Thoracic aorta (tissue), 2 donors: ENCODE measurements at regions not wholly inside any gene's neighbourhood (a gene's known extent, or its start where the extent isn't known, plus 50 kb on each side); places are given as distances from the start of the nearest gene placed in this dataset.

ENCODE experiments used
- ATAC-seq: fragments of 150-250 bp; one replicate; pipeline ENCODE4 v1.8.0; 2017; ENCODE audit warnings: low read depth; ENCODE audit not compliant: insufficient number of reproducible peaks, low FRiP score
- DNase-seq: peaks from one replicate; pipeline ENCODE4 v3.0.0-alpha.2; 2020; ENCODE audit warnings: low spot score
- H3K27ac ChIP-seq, 2 donors: fragments of 200-600 bp; sonication (generic); 1 replicate in 1 of 2; 2 replicates in 1 of 2; pipeline ENCODE4 v1.5.1; 2016; ENCODE audit warnings: mild to moderate bottlenecking in 2 of 2, moderate library complexity in 2 of 2
- H3K27me3 ChIP-seq: fragments of 200-600 bp; sonication (generic); replicated peaks from 2 replicates; pipeline ENCODE4 v1.6.0; 2016; ENCODE audit warnings: mild to moderate bottlenecking; ENCODE audit not compliant: insufficient read depth
- H3K36me3 ChIP-seq: fragments of 200-600 bp; sonication (generic); one replicate; pipeline ENCODE4 v1.5.1; 2016
- H3K4me1 ChIP-seq, 2 donors: fragments of 200-600 bp; sonication (generic); 1 replicate in 1 of 2; 2 replicates in 1 of 2; pipeline versions ENCODE4 v1.5.1 to v1.6.0; 2016; ENCODE audit warnings: low read depth in 2 of 2, mild to moderate bottlenecking in 1 of 2; ENCODE audit not compliant: control insufficient read depth in 1 of 2
- H3K4me3 ChIP-seq: fragments of 200-600 bp; sonication (generic); 2 replicates; pipeline ENCODE4 v1.5.1; 2016; ENCODE audit warnings: mild to moderate bottlenecking
- H3K9me3 ChIP-seq: fragments of 200-600 bp; sonication (generic); 2 replicates; pipeline ENCODE4 v1.5.1; 2016
- CTCF ChIP-seq: fragments of 200-600 bp; sonication (generic); IDR thresholded peaks from one replicate; pipeline ENCODE4 v1.5.1; 2019; ENCODE audit warnings: antibody characterized with exemption

- ATAC-seq (no peak), DNase-seq (no peak)
- H3K4me3 ChIP-seq: no peak overlapping the region
- no peaks in the 10 kb centered on the region for H3K9me3 ChIP-seq
- TF ChIP-seq CTCF: no peak
- no peaks in the 10 kb centered on the region for H3K36me3 ChIP-seq
- no peaks in the 10 kb centered on the region for H3K27me3 ChIP-seq
- no peak overlapping the region for H3K27ac ChIP-seq
- H3K4me1 ChIP-seq: no peaks in the 10 kb centered on the region
Observed at GRCh38 chr2:186108470-186108869, 369.9 kb downstream of the FSIP2 start.

GRCh38 chr2:186113284-186113683 lies 372.8 kb upstream of the ZC3H15 start:
- DNase-seq (no peak), ATAC-seq (no peak)
- H3K27me3 ChIP-seq: no peaks in the 10 kb centered on the region
- no peak for TF ChIP-seq CTCF
- H3K36me3 ChIP-seq: peaks cover 4% of the 10 kb centered on the region
- H3K4me1 ChIP-seq: no peaks in the 10 kb centered on the region
- no peak overlapping the region for H3K4me3 ChIP-seq
- H3K27ac ChIP-seq: no peak overlapping the region
- H3K9me3 ChIP-seq: no peaks in the 10 kb centered on the region

GRCh38 chr2:186125156-186125555 lies 360.9 kb upstream of the ZC3H15 start:
- Histone ChIP-seq H3K9me3 (no peaks in the 10 kb centered on the region), H3K36me3 (no peaks in the 10 kb centered on the region), H3K4me3 (no peak overlapping the region), H3K4me1 (peaks cover 0 to 4% of the 10 kb centered on the region in 2 donors), H3K27ac (no peak overlapping the region), H3K27me3 (no peaks in the 10 kb centered on the region)
- ATAC-seq (no peak), DNase-seq (no peak)
- no peak for TF ChIP-seq CTCF

DNA sequence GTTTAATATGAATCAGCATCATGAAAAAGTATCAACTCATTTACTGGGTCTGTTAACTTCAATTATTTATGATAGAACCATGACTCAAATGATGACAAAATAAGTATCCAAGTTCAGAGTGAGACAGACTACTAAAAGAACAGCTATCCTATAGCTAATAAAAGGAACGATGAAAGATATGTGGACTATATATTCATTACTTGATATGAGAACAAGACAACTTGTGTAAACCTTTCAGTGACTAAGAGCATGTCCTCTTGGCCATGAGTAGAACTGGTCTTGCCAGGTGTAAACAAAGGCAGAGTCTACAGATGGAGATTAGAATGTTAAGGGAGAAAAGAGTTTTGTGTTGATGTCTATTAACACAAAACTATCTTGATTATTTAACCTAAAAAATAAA lies 360.4 kb upstream of the ZC3H15 start:
- no peak for TF ChIP-seq CTCF
- ATAC-seq: no peak
- no peak overlapping the region for H3K4me3 ChIP-seq
- H3K27me3 ChIP-seq: no peaks in the 10 kb centered on the region
- no peaks in the 10 kb centered on the region for H3K36me3 ChIP-seq
- peaks cover 0 to 4% of the 10 kb centered on the region in 2 donors for H3K4me1 ChIP-seq
- no peak for DNase-seq
- H3K9me3 ChIP-seq: no peaks in the 10 kb centered on the region
- no peak overlapping the region for H3K27ac ChIP-seq

- peaks cover 0 to 4% of the 10 kb centered on the region in 2 donors for H3K4me1 ChIP-seq
- TF ChIP-seq CTCF: no peak
- no peaks in the 10 kb centered on the region for H3K9me3 ChIP-seq
- no peak for DNase-seq
- H3K4me3 ChIP-seq: no peak overlapping the region
- no peak overlapping the region for H3K27ac ChIP-seq
- H3K27me3 ChIP-seq: no peaks in the 10 kb centered on the region
- H3K36me3 ChIP-seq: no peaks in the 10 kb centered on the region
- ATAC-seq: no peak
Observed at GRCh38 chr2:186126181-186126580, 359.9 kb upstream of the ZC3H15 start.
